Stimulated activated CD4-positive, alpha-beta T cell treated with anti-CD3 and anti-CD28 coated beads, Interleukin-15, amount 100 ng/mL, for 1 hour (primary cell): ENCODE measurements at regions not wholly inside any gene's neighbourhood (a gene's known extent, or its start where the extent isn't known, plus 50 kb on each side); places are given as distances from the start of the nearest gene placed in this dataset.
"Not testable (repeated sequence)": the region's sequence is repeated elsewhere in the genome, so short reads cannot be mapped to it uniquely, and the experiment has no call there.

Experiments used
- DNase-seq, 2 donors: peaks; one replicate each; pipeline ENCODE4 v3.0.0-alpha.2; 2020; ENCODE audit warnings: low read depth in 1 of 2, low spot score in 1 of 2

DNA sequence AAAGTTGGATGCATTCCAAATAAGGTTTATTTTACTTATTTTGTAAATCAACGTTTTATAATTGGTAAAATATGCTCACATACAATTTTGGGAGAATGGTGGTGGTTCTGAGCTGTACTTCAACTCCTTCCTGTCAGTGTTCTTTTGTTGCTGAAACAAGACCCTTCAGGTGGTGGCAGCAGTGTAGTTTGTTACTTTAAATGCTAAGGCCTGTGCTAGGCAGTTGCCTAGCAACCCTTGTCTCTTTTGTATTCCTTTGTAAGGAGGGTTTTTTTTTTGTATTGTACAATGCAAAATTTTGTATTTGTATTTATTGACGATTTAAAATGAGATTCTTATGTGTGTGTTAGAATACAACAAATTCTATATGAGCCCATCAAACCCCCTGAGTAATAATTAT, 166.0 kb upstream of the FAM98A start:
- no peak for DNase-seq

DNA sequence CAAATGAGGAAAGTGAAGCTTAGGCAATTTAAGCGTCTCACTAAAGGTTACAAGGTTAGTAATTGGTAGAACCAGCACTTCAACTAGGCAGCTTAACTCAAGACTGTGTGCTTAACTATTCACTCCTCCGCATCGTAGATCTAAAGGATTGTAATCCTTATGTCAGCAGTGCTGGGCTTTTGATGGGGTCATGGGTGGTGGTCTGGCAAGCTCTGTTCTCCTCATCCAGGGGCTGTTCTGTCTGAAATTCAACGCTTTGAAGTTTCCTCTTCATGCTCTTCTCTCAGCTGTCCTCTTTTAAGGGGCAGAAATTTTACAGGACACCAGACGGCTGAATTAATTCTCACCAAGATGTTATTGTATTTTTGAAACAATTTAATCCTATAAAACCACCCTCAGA, 165.5 kb upstream of the FAM98A start:
- no peak for DNase-seq

DNA sequence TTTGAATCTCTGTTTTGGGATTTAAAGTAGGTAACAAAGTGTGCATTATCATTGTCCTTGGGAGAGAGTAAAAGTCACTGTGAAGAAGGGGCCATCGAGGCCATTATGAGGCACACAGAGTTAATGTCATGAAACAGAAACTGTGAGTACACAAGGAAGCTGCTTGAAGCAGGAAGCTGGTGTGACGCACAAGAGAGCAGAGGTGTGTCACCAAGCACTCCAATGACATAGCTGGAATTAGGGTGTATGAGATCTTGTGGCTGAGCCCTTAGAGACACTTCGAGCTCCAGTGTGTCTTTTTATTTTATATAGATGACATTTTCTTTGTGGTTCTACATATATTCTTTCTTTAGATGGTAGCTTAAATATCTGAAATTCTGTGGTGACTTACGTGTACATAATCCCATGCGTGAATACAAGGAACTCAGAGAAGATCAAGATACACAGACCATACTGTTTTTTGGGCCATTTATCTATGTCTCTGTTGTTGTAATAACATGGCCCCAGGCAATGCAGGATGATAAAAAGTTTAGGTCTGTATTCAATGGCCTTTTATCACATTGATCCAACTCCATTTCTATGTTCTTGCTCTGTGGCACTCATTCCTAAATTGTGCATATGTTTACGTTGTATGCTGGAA, 164.7 kb upstream of the FAM98A start:
- no peak for DNase-seq

DNA sequence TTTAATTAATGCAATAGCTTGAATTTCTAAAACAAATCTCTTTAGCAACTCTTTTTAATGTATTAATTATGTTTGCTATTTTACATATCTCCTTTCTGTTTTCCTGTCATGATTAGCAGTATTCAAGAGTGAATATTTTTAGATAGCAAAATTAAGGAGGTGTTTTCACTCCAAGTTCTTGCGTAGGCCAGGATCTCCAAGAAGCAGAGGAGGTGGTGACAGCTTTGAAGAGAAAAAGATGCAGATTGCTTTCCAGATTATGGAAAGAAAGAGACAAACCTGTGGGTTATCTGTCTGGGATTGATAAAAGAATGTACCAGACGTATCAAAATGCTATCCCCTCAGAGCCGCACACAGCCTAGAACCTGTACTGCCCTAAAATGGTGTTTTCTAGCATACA, 163.5 kb upstream of the FAM98A start:
- DNase-seq, result no peak

DNA sequence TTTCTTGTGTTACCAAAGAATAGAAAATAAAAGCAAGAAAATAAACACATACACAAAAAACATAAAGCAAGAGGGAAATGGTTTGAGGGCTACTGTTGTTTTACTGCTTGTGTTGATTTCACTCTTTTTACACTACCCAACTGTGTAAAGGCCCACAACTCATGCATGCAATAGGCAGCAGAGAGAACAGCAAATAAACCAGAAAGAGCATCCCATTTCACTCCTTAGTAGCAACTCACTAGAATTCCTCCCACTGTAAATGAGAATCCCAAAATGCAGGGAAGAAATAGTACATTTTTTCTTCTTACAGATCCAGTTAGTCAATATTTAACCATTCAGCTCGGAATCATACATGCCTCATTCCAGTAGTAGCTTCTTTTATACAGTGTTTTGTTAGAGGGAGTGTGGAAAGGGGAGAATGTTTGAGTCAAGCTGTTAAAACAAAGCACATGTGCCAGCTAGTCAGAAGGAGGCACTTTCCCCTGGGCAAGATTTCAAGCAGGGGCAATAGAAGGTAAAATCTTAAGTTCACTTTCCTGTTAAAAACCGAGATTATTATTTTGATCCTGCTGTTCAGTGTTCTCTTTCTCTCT, 147.2 kb upstream of the FAM98A start:
- DNase-seq, result no peak

DNA sequence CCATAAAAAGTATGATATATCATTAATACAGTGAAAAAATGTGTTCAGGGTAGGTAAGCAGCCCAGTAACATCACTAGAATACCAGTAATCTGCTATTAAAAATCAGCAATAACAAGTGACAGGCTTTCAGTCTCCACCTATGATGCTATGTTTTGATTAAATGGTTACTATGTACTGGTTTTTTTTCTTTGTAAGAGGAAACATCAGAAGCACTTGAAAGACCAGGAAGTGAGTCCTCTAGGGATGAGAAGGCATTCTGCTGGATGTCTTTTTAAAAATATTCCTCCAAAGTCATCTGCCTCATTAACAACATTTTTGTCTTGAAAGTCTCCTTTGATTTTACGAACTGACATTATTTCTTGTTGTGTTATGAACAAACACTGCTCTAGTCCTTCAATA, 136.0 kb upstream of the FAM98A start:
- DNase-seq, result no peak

DNA sequence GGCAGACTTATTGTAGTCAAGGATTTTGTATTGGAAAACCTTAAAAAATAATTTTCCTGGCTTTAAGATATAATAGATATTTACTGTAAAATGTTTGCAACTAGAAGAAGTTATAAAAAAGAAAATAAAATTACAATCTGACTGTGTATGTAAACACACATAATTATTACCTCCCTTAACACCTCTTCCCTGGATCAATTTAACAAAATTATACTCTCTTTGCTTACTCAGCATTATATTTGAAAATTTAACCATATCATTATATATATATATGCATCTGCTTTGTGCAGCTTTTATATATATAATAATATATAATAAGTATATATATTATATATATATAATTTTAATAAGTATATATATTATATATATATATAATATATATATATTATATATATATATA, 131.7 kb upstream of the FAM98A start:
- DNase-seq, result no peak

DNA sequence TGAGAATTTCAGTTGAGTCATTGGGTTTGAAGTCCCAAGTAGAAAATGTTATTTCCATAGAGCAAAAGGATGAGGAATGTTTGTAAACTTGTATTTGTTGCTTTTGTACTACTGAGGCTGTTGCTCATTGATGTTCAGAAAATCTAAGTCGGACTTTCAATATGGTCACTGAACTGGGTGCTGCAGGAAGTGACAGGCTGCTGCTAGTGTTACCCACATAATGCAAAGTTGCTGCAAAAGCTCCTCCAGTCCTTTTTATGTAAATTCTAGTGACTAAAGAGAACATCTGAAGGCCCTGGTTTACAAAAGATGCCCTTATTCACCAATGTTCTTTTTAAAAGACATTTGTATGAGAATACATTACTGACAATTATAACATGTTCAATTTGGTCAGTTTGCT, 131.1 kb upstream of the FAM98A start:
- DNase-seq, result no peak

DNA sequence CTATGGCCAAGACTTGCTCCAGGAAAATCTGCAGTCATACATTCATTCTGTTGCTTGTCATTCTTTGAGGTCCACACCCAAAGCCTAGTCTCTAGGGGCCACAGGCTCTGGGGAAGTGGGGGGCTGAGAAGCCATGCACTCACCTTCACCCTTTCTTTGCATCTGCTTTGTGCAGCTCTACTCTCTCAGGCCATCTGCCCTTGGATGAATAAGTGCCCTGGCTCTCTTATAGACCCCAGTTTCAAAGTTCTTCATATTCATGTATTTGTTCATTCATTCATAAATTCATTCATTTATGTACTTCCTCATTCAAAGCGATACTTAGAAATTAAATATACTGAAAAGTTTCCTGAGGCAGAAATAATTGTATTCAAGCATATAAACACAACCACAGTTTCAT, 130.3 kb upstream of the FAM98A start:
- no peak for DNase-seq

DNA sequence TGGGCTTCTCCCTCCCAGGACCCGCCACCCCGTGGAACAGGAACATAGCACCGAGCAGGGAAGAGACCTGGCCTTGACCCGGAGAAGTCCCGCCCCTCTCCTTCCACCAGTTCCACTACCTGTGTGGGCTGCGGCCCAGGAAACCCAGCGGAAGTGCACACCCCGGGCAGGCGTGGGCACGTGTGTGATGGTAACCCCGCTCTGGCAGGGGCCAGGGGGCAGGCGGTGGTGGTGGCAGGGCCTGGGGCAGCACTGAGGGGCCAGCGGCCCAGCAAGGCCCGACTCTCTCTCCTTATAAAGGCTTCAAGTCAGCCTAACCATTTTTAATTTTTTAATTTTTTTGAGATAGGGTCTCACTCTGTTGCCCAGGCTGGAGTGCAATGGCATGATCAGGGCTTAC, 129.0 kb upstream of the FAM98A start:
- DNase-seq, result no peak

DNA sequence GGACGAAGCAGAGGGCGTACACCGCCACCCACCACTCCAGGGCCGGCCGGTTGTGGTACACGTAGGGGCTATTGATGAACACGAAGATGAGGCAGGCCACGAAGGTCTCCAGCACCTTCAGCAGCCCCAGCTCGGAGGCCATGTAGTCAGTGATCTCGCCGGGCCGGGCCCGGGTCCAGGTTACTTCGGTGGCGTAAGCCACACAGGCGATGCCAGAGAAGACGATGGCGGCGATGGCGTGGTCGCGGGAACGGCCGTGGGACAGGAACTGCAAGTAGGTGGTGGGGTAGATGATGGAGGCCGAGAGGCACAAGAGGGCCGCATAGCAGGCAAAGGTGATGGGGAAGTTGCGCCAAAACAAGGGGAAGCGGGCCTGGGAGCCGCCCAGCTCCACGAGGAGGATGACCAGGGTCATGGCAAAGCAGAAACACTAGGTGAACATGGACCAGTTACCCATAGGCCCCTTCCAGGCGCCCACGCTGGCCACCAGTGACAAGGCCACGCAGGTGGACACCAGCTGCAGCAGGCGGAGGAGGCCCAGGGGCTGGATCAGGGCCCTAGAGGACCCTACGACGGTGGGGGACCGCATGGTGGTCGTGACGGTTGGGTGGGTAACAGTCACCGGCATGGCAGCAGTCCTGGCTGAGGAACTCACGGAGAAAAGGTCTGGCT, 128.4 kb upstream of the FAM98A start:
- DNase-seq, result no peak

DNA sequence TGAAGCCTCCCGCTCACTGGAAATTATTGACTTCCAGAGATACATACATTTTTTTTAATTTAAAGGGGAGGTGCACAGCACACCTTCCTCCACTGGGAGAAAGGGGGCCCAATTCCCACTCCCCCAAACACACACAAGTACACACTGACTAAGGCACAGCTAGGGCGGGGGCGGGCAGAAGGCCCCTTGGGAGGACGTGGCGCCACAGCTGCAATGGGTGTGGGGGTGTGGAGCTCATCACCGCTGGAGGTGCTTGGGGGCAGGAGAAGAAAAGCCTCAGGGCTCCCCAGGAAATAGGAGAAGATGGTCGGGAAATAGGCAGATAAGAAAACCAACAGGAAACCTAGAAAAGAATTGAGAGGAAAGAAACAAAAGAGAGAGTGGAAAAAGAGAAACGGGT, 127.3 kb upstream of the FAM98A start:
- no peak for DNase-seq

DNA sequence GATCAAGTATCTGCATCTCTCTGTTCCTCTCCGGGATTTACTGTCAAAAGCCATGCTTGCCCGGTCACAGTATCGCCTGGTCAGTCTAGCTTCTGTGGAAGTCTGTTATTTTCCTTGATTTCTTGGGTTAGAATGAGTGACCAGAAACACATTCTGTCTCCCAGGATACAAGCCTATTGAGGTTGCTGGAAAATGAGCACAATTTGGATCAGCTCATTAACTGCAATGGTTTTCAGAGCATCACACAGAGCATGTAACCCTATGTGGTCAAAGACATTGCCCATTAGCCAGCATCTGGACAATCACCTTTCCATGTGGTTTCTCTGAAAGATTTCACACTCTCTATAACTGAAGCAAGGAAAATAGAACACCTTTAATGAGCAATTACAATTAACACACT, 124.2 kb upstream of the FAM98A start:
- DNase-seq, result no peak

DNA sequence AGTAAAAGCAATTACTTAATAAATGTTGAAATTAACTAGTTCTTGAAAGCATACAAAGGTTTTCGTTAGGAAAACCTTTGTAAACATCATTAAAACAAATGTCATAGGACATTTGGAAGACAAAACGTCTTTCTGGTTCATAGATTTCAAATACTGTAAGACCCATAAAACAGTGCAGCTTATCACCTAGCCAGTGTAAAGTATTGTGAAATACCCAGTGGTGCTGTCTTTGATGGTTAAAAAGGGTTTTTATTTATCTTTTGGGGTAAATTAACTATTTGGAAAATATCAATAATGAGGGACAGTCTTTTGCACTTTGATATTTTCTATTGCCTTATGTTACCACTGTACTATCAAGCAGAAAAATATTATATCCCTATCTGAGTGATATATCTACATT, 120.0 kb upstream of the FAM98A start:
- no peak for DNase-seq

DNA sequence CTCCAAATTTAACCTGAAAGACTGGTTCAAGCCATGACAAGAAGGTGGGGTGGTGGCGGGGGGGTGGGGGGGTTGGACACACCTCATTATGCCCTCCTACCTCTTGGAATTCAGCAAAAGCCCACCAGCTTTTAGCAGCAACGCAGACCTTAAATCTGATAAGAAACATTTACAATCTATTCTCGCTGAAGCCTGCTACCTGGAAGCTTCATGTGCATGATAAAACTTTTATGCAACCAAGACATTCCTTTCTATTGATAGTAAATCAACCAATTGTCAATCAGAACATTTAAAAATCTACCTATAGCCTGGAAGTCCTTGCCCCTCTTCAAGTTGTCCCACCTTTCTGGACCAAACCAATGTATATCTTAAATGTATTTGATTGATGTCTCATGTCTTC, 113.6 kb upstream of the FAM98A start:
- no peak for DNase-seq

DNA sequence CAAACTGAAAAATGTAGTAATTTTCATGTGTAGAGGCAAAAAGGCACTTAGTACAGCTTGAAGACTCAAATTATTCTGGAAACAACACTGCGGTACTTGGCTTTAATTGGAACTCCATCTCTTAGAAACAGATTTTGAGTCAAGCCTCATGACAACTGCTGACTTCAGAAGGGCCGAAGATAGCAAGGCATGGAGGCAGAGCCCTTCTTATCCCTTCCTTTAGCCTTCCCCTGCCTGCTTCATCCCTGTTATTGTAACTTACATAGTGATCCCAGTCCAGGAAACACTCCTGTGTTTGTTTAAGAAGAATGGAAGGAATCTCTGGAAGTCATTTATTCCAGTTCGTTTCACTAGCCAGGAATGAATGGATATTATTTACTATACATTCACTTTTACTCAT, 110.9 kb upstream of the FAM98A start:
- no peak for DNase-seq

DNA sequence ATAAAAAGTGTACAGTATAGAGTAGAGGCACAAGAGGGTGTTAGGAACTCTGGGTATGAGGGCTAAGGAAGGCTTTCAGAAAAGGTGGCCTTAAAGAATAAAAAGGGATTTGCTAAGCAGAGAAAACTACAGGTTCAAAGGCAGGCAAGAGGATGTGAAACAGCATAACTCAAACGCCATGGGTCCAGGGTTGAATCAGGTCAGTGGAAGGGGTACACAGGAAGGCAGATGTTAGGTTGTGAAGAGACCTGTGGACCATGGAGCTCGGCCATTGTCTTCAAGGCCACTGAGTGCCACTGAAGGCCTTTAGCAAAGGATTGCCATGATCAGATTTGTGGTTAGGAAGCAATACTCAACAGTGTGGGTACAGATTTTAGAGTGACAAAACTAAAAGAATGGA, 108.2 kb upstream of the FAM98A start:
- no peak for DNase-seq

DNA sequence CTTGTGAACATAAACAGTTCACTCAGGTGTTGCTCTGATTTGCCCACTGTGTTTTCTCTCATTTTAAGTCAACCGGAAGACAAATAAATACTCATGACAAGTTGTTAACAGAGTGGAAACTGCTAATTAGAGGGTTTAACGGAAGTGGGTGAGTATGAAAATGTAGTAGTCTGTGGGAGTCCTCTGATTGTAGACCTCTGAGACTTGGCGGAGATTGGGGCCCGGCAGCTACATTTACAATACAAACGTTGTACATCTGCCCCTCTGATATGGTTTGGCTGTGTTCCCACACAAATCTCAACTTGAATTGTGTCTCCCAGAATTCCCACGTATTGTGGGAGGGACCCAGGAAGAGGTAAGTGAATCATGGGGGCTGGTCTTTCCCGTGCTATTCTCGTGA, 107.3 kb upstream of the FAM98A start:
- no peak for DNase-seq

DNA sequence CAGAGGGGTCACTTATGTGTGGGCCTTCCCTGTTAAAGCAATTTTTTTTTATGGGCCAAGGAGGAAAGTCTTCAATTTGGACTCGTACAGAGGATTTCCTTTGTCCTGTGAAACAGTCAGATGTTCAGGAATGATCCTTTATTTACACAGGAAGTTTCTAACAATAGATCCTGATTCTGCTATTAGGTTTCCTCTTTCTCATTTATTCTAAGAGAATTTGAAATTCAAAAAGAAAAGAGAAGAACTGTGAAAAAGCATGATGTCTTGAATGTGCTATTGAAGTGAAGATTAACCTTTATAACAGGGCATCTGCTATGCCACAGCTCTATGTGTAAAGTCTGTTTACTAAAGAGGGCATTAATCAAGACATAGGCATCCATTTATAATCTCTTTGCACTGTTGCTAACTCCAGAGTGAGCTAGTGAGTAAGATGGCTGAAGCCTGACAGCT, 105.3 kb upstream of the FAM98A start:
- DNase-seq, result no peak

DNA sequence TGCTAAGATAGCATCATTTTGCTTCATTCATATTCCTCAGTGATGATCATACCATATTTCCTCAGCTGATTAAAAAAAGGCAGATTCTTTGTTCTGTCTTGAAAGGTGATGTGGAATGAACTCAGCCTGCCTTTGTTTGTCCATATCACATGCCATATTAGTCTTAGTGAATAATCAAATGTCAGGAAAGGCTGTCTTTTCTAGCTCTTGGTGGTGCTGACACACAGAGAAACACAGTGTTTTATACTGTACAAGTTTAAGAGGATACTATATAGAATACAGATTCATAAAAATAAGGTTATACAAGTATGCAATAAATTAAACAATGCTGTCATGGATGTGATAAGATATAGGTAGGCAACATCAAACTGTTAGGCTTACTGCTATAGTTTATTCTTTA, 97.1 kb upstream of the FAM98A start:
- no peak for DNase-seq

DNA sequence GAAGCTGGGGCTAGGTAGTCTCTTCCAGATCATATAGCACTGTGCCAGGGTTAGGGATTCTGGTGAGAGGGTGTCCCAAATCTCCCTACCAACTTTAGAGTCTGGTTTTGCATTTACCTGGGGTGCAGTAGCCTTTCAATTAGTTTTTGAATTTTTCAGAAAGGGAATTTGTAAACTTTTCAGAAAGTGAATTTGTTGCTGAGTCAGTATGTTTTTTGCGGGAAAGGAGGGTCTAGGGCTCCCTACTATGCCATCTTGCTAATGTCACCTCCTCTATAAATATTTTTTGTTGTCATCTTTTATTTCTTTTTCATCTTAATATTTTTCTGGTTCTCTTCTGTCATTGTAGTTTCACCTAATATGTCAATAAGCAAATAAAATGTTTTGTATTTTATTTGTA, 95.8 kb upstream of the FAM98A start:
- DNase-seq, result no peak

DNA sequence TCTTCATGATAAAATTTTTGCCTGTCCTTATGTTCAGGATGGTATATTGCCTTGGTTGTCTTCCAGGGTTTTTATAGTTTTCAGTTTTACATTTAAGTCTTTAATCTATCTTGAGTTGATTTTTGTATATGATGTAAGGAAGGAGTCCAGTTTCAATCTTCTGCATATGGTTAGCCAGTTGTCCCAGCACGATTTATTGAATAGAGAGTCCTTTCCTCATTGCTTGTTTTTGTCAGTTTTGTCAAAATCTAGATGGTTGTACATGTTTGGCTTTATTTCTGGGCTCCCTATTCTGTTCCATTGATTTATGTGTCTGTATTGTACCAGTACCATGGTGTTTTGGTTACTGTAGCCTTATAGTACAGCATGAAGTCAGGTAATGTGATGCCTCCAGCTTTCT, 91.6 kb upstream of the FAM98A start:
- DNase-seq, result not testable (repeated sequence)

DNA sequence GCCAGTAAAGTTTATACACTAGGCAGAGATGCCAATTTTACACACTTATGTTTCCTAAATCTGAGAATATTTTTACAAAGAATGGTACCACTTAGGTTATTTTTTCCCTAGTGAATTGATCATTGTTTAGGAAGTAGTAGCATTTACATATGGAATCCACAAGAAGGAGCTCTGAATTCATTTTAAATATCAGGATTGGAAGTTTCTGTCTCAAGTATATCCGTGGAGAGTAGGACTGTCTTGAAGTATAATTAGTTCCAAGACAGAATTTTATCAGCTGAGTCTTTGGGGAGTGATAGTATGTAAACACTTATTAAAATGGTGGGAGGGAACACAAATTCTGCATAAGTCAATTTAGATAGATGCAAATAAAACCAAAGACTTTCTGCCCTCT, 82.3 kb upstream of the FAM98A start:
- DNase-seq, result no peak
